ENCODE measurements at regions not wholly inside any gene's neighbourhood (a gene's known extent, or its start where the extent isn't known, plus 50 kb on each side); places are given as distances from the start of the nearest gene placed in this dataset.
"Not testable (repeated sequence)": the region's sequence is repeated elsewhere in the genome, so short reads cannot be mapped to it uniquely, and the experiment has no call there.

- intact Hi-C loops (cut with DNase I, micrococcal nuclease), result no loop called here
- no peak for TF ChIP-seq CTCF (IDR thresholded peaks at IDR 0.05)
- H3K4me3 ChIP-seq, result no peak overlapping the region
- no peaks in the 10 kb centered on the region for H3K4me1 ChIP-seq (ENCODE audit: low read depth)
- H3K36me3 ChIP-seq (ENCODE audit: low read depth), result no peaks in the 10 kb centered on the region
- peaks cover 31% of the 10 kb centered on the region for H3K9me3 ChIP-seq
- ATAC-seq (no peak), DNase-seq (no peak)
Observed at GRCh38 chr14:40983604-40984003, 623.1 kb upstream of the LRFN5 start.

GRCh38 chr14:40981247-40981646 lies 625.4 kb upstream of the LRFN5 start:
- Histone ChIP-seq H3K4me3 (no peak overlapping the region), H3K4me1 (ENCODE audit: low read depth) (no peaks in the 10 kb centered on the region), H3K36me3 (ENCODE audit: low read depth) (no peaks in the 10 kb centered on the region), H3K9me3 (peaks cover 32% of the 10 kb centered on the region)
- intact Hi-C loops (cut with DNase I, micrococcal nuclease), result no loop called here
- DNase-seq, result no peak
- ATAC-seq, result no peak
- no peak for TF ChIP-seq CTCF (IDR thresholded peaks at IDR 0.05)

- H3K36me3 ChIP-seq (ENCODE audit: low read depth); ATAC-seq; H3K4me3 ChIP-seq; intact Hi-C loops (cut with DNase I, micrococcal nuclease); DNase-seq; H3K4me1 ChIP-seq (ENCODE audit: low read depth): not testable (repeated sequence)
- peaks cover 43% of the 10 kb centered on the region for H3K9me3 ChIP-seq
Observed at GRCh38 chr14:40960257-40960656, 646.4 kb upstream of the LRFN5 start.

DNA sequence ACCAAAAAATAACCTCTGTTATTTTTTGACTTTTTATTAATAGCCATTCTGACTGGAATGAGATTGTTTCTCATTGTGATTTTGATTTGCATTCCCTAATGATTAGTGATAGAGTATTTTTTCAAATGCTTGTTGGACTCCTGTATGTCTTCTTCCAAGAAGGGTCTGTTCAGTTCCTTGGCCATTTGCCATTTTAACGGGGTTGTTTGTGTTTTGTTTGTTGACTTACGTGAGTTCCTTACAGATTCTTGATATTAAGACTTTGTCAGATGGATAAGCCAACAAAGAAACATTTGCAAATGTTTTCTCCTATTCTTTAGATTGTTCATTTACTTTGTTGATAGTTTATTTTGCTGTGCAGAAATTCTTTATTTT lies 651.6 kb upstream of the LRFN5 start:
- TF ChIP-seq CTCF (IDR thresholded peaks at IDR 0.05), result no peak
- no peak overlapping the region for H3K4me3 ChIP-seq
- no peaks in the 10 kb centered on the region for H3K36me3 ChIP-seq (ENCODE audit: low read depth)
- no peaks in the 10 kb centered on the region for H3K4me1 ChIP-seq (ENCODE audit: low read depth)
- intact Hi-C loops (cut with DNase I, micrococcal nuclease), result no loop called here
- peaks cover 27% of the 10 kb centered on the region for H3K9me3 ChIP-seq
- DNase-seq (no peak), ATAC-seq (no peak)

- H3K4me3 ChIP-seq; H3K36me3 ChIP-seq (ENCODE audit: low read depth); ATAC-seq; H3K4me1 ChIP-seq (ENCODE audit: low read depth); intact Hi-C loops (cut with DNase I, micrococcal nuclease): not testable (repeated sequence)
- peak in 1 of 3 donors; percentile 13 for DNase-seq
- peaks cover 23% of the 10 kb centered on the region for H3K9me3 ChIP-seq
Observed at GRCh38 chr14:40954448-40955130, 652.1 kb upstream of the LRFN5 start.

- DNase-seq (no peak), ATAC-seq (no peak)
- intact Hi-C loops (cut with DNase I, micrococcal nuclease), result no loop called here
- no peaks in the 10 kb centered on the region for H3K36me3 ChIP-seq (ENCODE audit: low read depth)
- H3K9me3 ChIP-seq, result peaks cover 4% of the 10 kb centered on the region
- no peaks in the 10 kb centered on the region for H3K4me1 ChIP-seq (ENCODE audit: low read depth)
- no peak for TF ChIP-seq CTCF (IDR thresholded peaks at IDR 0.05)
- no peak overlapping the region for H3K4me3 ChIP-seq
Observed at GRCh38 chr14:40944521-40944920, 662.2 kb upstream of the LRFN5 start.

DNA sequence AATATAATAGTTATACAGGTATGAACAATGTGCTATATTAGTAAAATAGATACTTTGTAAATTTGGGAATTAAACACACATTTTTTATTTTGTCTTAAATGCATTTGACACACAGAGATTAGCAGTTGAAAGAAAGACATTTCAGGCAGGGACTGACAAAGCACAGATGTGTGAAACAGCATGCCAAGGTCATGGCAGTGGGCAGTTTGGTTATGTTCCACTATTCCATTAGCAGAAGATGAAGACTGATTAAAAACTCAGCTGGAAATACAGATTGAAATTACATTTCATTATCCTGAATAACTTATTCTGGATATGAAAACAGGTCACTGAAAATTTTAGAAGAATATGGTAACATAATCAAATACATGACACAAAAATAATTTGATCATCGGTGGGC lies 669.8 kb upstream of the LRFN5 start:
- peaks cover 32% of the 10 kb centered on the region for H3K9me3 ChIP-seq
- no peaks in the 10 kb centered on the region for H3K4me1 ChIP-seq (ENCODE audit: low read depth)
- intact Hi-C loops (cut with DNase I, micrococcal nuclease), result no loop called here
- DNase-seq (no peak), ATAC-seq (no peak)
- no peaks in the 10 kb centered on the region for H3K36me3 ChIP-seq (ENCODE audit: low read depth)
- H3K4me3 ChIP-seq, result no peak overlapping the region
- TF ChIP-seq CTCF (IDR thresholded peaks at IDR 0.05), result no peak
